MM.1S (cell line): ENCODE measurements at regions not wholly inside any gene's neighbourhood (a gene's known extent, or its start where the extent isn't known, plus 50 kb on each side); places are given as distances from the start of the nearest gene placed in this dataset.

Source experiments
- DNase-seq: peaks from one replicate; pipeline ENCODE4 v3.0.0-alpha.2; 2015
- H2AFZ ChIP-seq: fragments of 300-600 bp; sonication (generic); 2 replicates; pipeline ENCODE4 v1.6.0; 2016; ENCODE audit warnings: antibody characterized with exemption, low read length
- H3F3A ChIP-seq: fragments of 300-600 bp; sonication (generic); 2 replicates; pipeline ENCODE4 v1.6.1; 2016; ENCODE audit warnings: mild to moderate bottlenecking, antibody characterized with exemption, low read length, moderate library complexity, mixed read lengths; ENCODE audit not compliant: insufficient read depth
- H3K27ac ChIP-seq: fragments of 300-600 bp; sonication (generic); 2 replicates; pipeline ENCODE4 v1.5.1; 2016; ENCODE audit warnings: mild to moderate bottlenecking, low read length
- H3K27me3 ChIP-seq: fragments of 300-600 bp; sonication (generic); replicated peaks from 2 replicates; pipeline ENCODE4 v1.6.0; 2016; ENCODE audit warnings: low read length; ENCODE audit not compliant: insufficient read depth
- H3K36me3 ChIP-seq: fragments of 300-600 bp; sonication (generic); replicated peaks from 2 replicates; pipeline ENCODE4 v1.6.1; 2016; ENCODE audit warnings: mild to moderate bottlenecking, low read length, mixed read lengths; ENCODE audit not compliant: insufficient read depth
- H3K4me1 ChIP-seq: fragments of 300-600 bp; sonication (generic); 2 replicates; pipeline ENCODE4 v1.6.1; 2016; ENCODE audit warnings: low read length, mixed read lengths
- H3K4me2 ChIP-seq: fragments of 300-600 bp; sonication (generic); 2 replicates; pipeline ENCODE4 v1.6.0; 2016; ENCODE audit warnings: low read depth, low read length
- H3K4me3 ChIP-seq: fragments of 300-600 bp; sonication (generic); 2 replicates; pipeline ENCODE4 v1.5.1; 2016; ENCODE audit warnings: low read length, mixed read lengths
- H3K79me2 ChIP-seq: fragments of 300-600 bp; sonication (generic); 2 replicates; pipeline ENCODE4 v1.6.1; 2016; ENCODE audit warnings: mixed run types, low read length, mixed read lengths
- H3K9ac ChIP-seq: fragments of 300-600 bp; sonication (generic); 2 replicates; pipeline ENCODE4 v1.6.1; 2016; ENCODE audit warnings: low read length, mixed read lengths
- H3K9me2 ChIP-seq: fragments of 300-600 bp; sonication (generic); replicated peaks from 2 replicates; pipeline ENCODE4 v1.6.1; 2016; ENCODE audit warnings: mild to moderate bottlenecking, low read length, mixed read lengths; ENCODE audit not compliant: insufficient read depth
- H3K9me3 ChIP-seq: fragments of 300-600 bp; sonication (generic); replicated peaks from 2 replicates; pipeline ENCODE4 v1.6.1; 2016; ENCODE audit warnings: mild to moderate bottlenecking, low read length, mixed read lengths; ENCODE audit not compliant: insufficient read depth
- H4K20me1 ChIP-seq: fragments of 300-600 bp; sonication (generic); 2 replicates; pipeline ENCODE4 v1.6.1; 2016; ENCODE audit warnings: mild to moderate bottlenecking, low read length, moderate library complexity, mixed read lengths; ENCODE audit not compliant: insufficient read depth
- EZH2 ChIP-seq: fragments of 300-600 bp; sonication (generic); optimal IDR thresholded peaks from 2 replicates; pipeline ENCODE3; 2017; ENCODE audit warnings: low read depth, mild to moderate bottlenecking, antibody characterized with exemption, low read length, mixed read lengths
- EZH2phosphoT487 ChIP-seq: fragments of 300-600 bp; sonication (generic); IDR thresholded peaks from 2 replicates; pipeline ENCODE4 v1.6.1; 2018; ENCODE audit warnings: antibody characterized with exemption, low read length
- TF ChIP-seq, protein P1 (sequence below): fragments of 300-600 bp; sonication (generic); IDR thresholded peaks from 2 replicates; pipeline ENCODE4 v1.5.1; 2016; ENCODE audit warnings: antibody characterized with exemption, low read length, mixed read lengths

DNA sequence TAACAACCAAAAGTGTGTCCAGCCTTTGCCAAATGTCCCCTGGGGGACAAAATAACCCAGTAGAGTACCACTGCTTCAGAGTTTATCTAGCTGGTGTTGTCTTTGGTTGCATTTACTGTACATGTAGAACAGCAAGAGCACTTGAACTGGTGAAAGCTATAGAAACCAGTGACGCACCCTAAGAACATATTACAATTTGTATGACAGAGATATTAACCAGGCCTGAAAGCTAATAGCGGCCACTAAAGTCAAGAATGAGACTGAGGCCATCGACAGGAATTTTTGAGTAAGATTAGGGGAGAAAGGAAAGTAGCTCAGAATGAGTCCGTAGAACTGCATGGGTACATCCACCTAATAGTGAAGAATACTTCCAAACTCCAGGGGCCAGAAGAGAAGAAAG lies 236.2 kb downstream of the MTERF1 start:
- no peak overlapping the region for H2AFZ ChIP-seq
- no peaks in the 10 kb centered on the region for H3K27me3 ChIP-seq
- H4K20me1 ChIP-seq = no peaks in the 10 kb centered on the region
- TF ChIP-seq EZH2phosphoT487 = no peak
- TF ChIP-seq EZH2 = no peak
- TF ChIP-seq, protein P1, sequence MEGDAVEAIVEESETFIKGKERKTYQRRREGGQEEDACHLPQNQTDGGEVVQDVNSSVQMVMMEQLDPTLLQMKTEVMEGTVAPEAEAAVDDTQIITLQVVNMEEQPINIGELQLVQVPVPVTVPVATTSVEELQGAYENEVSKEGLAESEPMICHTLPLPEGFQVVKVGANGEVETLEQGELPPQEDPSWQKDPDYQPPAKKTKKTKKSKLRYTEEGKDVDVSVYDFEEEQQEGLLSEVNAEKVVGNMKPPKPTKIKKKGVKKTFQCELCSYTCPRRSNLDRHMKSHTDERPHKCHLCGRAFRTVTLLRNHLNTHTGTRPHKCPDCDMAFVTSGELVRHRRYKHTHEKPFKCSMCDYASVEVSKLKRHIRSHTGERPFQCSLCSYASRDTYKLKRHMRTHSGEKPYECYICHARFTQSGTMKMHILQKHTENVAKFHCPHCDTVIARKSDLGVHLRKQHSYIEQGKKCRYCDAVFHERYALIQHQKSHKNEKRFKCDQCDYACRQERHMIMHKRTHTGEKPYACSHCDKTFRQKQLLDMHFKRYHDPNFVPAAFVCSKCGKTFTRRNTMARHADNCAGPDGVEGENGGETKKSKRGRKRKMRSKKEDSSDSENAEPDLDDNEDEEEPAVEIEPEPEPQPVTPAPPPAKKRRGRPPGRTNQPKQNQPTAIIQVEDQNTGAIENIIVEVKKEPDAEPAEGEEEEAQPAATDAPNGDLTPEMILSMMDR = no peak
- H3K9ac ChIP-seq = no peak overlapping the region
- no peaks in the 10 kb centered on the region for H3K9me3 ChIP-seq
- H3K4me2 ChIP-seq = no peak overlapping the region
- H3K4me3 ChIP-seq = no peak overlapping the region
- no peaks in the 10 kb centered on the region for H3F3A ChIP-seq
- no peaks in the 10 kb centered on the region for H3K4me1 ChIP-seq
- DNase-seq = no peak
- no peak overlapping the region for H3K27ac ChIP-seq
- no peaks in the 10 kb centered on the region for H3K79me2 ChIP-seq
- H3K9me2 ChIP-seq = no peaks in the 10 kb centered on the region
- no peaks in the 10 kb centered on the region for H3K36me3 ChIP-seq

DNA sequence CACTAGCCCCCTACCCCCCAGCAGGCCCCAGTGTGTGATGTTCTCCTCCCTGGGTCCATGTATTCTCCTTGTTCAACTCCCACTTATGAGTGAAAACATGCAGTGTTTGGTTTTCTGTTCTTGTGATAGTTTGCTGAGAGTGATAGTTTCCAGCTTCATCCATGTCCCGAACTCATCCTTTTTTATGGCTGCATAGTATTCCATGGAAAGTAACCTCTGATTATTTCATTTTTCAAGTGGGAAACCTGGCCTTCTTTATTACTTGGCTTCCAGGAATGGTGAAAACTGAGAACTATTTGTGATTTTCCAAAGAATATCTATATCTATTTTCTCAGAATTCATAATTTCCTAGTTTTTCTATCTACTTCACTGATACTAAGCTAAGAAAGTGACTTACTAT lies 235.0 kb downstream of the MTERF1 start:
- Histone ChIP-seq H3F3A (no peaks in the 10 kb centered on the region), H3K27ac (no peak overlapping the region), H3K4me2 (no peak overlapping the region), H3K4me3 (no peak overlapping the region), H3K9me2 (no peaks in the 10 kb centered on the region), H4K20me1 (no peaks in the 10 kb centered on the region), H3K9me3 (no peaks in the 10 kb centered on the region), H3K79me2 (no peaks in the 10 kb centered on the region), H2AFZ (no peak overlapping the region), H3K27me3 (no peaks in the 10 kb centered on the region), H3K9ac (no peak overlapping the region), H3K4me1 (no peaks in the 10 kb centered on the region), H3K36me3 (no peaks in the 10 kb centered on the region)
- DNase-seq = no peak
- TF ChIP-seq, protein P1 = no peak
- no peak for TF ChIP-seq EZH2phosphoT487
- TF ChIP-seq EZH2 = no peak

DNA sequence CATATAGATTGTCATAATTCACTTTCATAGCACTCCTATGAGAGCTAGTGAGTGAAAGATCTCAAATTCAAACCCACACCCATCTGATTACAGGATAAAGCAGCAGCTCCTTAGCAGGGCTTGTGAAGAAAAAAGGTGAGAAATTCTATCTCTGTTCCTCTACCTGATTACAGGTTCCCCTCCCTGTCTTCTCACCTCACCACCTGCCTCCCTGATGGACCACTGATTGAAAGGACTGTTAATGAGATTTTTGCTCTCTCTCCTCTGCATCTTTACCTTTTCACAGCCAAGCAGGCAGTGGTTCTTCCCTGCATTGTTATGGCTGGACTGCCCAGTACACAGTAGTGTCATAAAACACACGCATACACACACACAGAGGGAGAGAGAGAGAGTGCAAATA lies 228.5 kb downstream of the MTERF1 start:
- Histone ChIP-seq H3K4me3 (no peak overlapping the region), H3K4me2 (no peak overlapping the region), H3K4me1 (no peaks in the 10 kb centered on the region), H3F3A (no peaks in the 10 kb centered on the region), H2AFZ (no peak overlapping the region), H3K9me3 (no peaks in the 10 kb centered on the region), H3K9me2 (no peaks in the 10 kb centered on the region), H3K9ac (no peak overlapping the region), H3K79me2 (no peaks in the 10 kb centered on the region), H3K27me3 (no peaks in the 10 kb centered on the region), H3K27ac (no peak overlapping the region), H4K20me1 (no peaks in the 10 kb centered on the region), H3K36me3 (no peaks in the 10 kb centered on the region)
- TF ChIP-seq EZH2 = no peak
- DNase-seq = no peak

DNA sequence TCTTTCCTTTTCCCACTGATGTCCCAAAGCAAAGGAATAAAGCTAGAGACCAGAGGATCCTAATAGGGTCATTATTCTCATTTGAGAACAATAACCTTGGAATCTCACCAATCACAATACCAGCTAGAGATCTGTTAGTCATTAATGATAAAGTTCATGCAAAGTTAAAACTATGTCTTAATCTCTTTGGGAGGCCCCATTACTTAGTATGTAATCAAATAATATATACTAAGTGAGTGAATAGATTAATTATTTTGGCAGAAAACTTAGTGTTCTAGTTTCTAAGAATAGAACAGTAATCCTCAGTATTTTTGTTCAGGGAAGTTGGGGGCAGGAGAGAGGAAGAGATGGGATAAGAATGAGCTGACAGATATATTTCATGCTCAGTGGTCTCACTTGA lies 227.2 kb downstream of the MTERF1 start:
- H3K9me3 ChIP-seq = no peaks in the 10 kb centered on the region
- no peaks in the 10 kb centered on the region for H3K27me3 ChIP-seq
- H4K20me1 ChIP-seq = no peaks in the 10 kb centered on the region
- H3K4me2 ChIP-seq = no peak overlapping the region
- no peaks in the 10 kb centered on the region for H3K79me2 ChIP-seq
- no peak overlapping the region for H3K27ac ChIP-seq
- no peaks in the 10 kb centered on the region for H3F3A ChIP-seq
- no peaks in the 10 kb centered on the region for H3K9me2 ChIP-seq
- no peak overlapping the region for H3K4me3 ChIP-seq
- no peaks in the 10 kb centered on the region for H3K36me3 ChIP-seq
- no peak for DNase-seq
- H2AFZ ChIP-seq = no peak overlapping the region
- TF ChIP-seq, protein P1 = no peak
- TF ChIP-seq EZH2 (no peak), EZH2phosphoT487 (no peak)
- no peaks in the 10 kb centered on the region for H3K4me1 ChIP-seq
- H3K9ac ChIP-seq = no peak overlapping the region
